Ascending aorta (tissue), 2 donors: ENCODE measurements at regions not wholly inside any gene's neighbourhood (a gene's known extent, or its start where the extent isn't known, plus 50 kb on each side); places are given as distances from the start of the nearest gene placed in this dataset.
A peak's percentile ranks its signal among the peaks of the same experiment; 100 is the strongest.

Source experiments
- DNase-seq, 2 donors: peaks; one replicate each; pipeline ENCODE4 v3.0.0-alpha.2; 2019; ENCODE audit warnings: low spot score in 2 of 2
- H3K27ac ChIP-seq, 2 donors: fragments of 200-600 bp; sonication (generic); one replicate each; pipeline ENCODE4 v1.5.1; 2016 to 2017; ENCODE audit warnings: mild to moderate bottlenecking in 1 of 2
- H3K27me3 ChIP-seq: fragments of 200-600 bp; sonication (generic); one replicate; pipeline ENCODE4 v1.5.1; 2017
- H3K36me3 ChIP-seq, 2 donors: fragments of 200-600 bp; sonication (generic); one replicate each; pipeline ENCODE4 v1.5.1; 2016
- H3K4me1 ChIP-seq, 2 donors: fragments of 200-600 bp; sonication (generic); one replicate each; pipeline ENCODE4 v1.5.1; 2016 to 2017; ENCODE audit warnings: mild to moderate bottlenecking in 1 of 2
- H3K4me3 ChIP-seq, 2 donors: fragments of 200-600 bp; sonication (generic); one replicate each; pipeline ENCODE4 v1.5.1; 2016 to 2017; ENCODE audit warnings: mild to moderate bottlenecking in 1 of 2
- H3K9me3 ChIP-seq, 2 donors: fragments of 200-600 bp; sonication (generic); one replicate each; pipeline ENCODE4 v1.5.1; 2016
- intact Hi-C: fragments of 100-400 bp; cut with DNase I; formaldehyde crosslinking; loops from one replicate; pipeline ENCODE4 v1.15.1; 2023
- TF ChIP-seq, protein P1 (sequence below), 3 experiments: fragments of 200-600 bp in 2 of 3; fragments of 450-650 bp in 1 of 3; sonication (generic) in 2 of 3; IDR thresholded peaks; one replicate each; pipeline ENCODE4 v1.5.1; 2016 to 2019; ENCODE audit warnings: antibody characterized with exemption in 3 of 3, mild to moderate bottlenecking in 1 of 3, moderate library complexity in 1 of 3

DNA sequence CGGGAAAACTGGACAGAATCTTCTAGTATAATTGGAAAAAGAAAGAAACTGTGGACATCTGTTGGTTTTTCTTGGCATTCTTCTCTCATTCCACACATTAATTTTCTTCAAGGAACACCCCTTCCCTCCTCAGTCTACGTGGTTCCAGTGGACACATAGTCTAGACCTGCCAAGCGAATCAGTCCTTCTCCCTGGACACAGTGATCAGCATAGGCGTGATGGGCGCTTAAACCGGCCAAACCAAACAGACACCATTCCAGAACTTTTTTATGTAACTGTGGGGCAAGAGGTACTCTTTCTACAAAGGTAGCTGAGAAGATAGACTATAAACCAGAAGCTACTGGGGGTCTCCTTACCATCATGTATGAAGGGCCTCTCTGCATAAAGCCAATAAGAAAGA is 121.8 kb upstream of the COX10 start:
- Histone ChIP-seq H3K27ac (peak overlapping the region in 1 of 2 donors; percentile 68), H3K27me3 (no peaks in the 10 kb centered on the region), H3K36me3 (no peaks in the 10 kb centered on the region), H3K4me3 (peak overlapping the region in 1 of 2 donors; percentile 15), H3K4me1 (peaks cover 0 to 2% of the 10 kb centered on the region in 2 donors), H3K9me3 (no peaks in the 10 kb centered on the region)
- intact Hi-C loops = no loop called here
- TF ChIP-seq, protein P1, sequence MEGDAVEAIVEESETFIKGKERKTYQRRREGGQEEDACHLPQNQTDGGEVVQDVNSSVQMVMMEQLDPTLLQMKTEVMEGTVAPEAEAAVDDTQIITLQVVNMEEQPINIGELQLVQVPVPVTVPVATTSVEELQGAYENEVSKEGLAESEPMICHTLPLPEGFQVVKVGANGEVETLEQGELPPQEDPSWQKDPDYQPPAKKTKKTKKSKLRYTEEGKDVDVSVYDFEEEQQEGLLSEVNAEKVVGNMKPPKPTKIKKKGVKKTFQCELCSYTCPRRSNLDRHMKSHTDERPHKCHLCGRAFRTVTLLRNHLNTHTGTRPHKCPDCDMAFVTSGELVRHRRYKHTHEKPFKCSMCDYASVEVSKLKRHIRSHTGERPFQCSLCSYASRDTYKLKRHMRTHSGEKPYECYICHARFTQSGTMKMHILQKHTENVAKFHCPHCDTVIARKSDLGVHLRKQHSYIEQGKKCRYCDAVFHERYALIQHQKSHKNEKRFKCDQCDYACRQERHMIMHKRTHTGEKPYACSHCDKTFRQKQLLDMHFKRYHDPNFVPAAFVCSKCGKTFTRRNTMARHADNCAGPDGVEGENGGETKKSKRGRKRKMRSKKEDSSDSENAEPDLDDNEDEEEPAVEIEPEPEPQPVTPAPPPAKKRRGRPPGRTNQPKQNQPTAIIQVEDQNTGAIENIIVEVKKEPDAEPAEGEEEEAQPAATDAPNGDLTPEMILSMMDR (IDR thresholded peaks at IDR 0.05) = no peak
- no peak for DNase-seq

- intact Hi-C loops = no loop called here
- TF ChIP-seq, protein P1 (IDR thresholded peaks at IDR 0.05) = no peak
- Histone ChIP-seq H3K27me3 (no peaks in the 10 kb centered on the region), H3K36me3 (no peaks in the 10 kb centered on the region), H3K4me1 (no peaks in the 10 kb centered on the region), H3K9me3 (no peaks in the 10 kb centered on the region), H3K4me3 (no peak overlapping the region), H3K27ac (no peak overlapping the region)
- no peak for DNase-seq
Observed at GRCh38 chr17:13952009-13952750, 117.1 kb upstream of the COX10 start.

DNA sequence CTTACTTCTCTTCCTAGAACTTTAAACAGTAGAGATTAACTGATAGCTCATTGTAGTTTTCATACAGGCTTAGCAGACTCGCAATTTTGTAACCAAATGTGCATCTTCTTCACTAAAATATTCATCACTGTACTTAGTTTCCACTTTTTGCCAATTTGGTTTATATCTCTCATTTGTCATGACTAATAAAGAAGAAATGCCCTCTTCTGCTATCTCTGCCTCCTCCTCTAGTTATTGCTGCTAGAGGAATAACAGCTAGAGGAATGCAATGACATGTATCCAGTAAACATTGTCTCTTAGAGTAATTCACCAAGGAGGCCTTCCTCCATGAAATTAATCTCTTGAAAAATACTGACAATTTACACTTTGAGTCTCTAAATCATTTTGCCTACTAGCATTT is 115.5 kb upstream of the COX10 start:
- H3K27ac ChIP-seq = no peak overlapping the region
- no peaks in the 10 kb centered on the region for H3K4me1 ChIP-seq
- intact Hi-C loops = no loop called here
- no peak for DNase-seq
- no peak overlapping the region for H3K4me3 ChIP-seq
- no peaks in the 10 kb centered on the region for H3K9me3 ChIP-seq
- H3K27me3 ChIP-seq = no peaks in the 10 kb centered on the region
- TF ChIP-seq, protein P1 (IDR thresholded peaks at IDR 0.05) = no peak
- no peaks in the 10 kb centered on the region for H3K36me3 ChIP-seq

DNA sequence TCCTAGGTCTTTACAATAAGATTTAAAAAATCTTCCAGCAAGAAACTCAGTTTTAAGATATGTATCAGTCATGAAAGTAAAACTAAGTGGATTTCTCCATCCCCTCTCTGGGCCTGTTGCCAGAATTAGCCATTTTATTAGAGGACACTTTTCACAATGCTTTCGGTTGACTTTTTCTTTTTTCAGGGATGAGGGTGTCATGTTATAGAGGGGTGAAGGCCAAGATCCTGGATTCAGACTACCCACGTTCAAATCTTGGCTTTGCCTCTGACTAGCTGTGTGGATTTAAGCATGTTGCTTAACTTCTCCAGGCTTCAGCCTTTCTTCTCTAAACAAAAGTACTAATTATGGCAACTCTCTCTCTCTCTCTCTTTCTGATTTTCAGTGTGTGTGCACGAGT is 111.7 kb upstream of the COX10 start:
- Histone ChIP-seq H3K4me3 (no peak overlapping the region), H3K27ac (no peak overlapping the region), H3K27me3 (no peaks in the 10 kb centered on the region), H3K36me3 (no peaks in the 10 kb centered on the region), H3K4me1 (no peaks in the 10 kb centered on the region), H3K9me3 (no peaks in the 10 kb centered on the region)
- TF ChIP-seq, protein P1 (IDR thresholded peaks at IDR 0.05) = no peak
- no peak for DNase-seq
- intact Hi-C loops = no loop called here

DNA sequence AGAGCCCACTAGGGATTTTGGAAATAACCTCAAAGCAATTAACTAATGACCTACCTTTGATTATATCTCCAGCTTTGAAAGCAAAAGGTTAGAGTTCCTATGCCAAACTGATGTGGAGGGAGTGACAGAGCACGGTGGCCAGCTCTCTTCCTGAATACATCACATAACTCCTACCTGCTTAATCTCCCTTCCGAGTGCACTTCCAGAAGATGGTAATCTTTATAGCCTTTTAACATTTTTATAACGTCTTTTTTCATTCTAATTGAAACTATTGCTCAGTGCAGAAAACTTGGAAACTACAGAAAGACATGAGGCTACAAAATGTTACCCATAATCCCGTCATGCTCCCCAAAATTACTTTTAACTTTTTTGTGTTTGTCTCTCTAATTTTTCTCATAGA is 110.5 kb upstream of the COX10 start:
- Histone ChIP-seq H3K4me3 (no peak overlapping the region), H3K36me3 (no peaks in the 10 kb centered on the region), H3K4me1 (no peaks in the 10 kb centered on the region), H3K27ac (no peak overlapping the region), H3K27me3 (no peaks in the 10 kb centered on the region), H3K9me3 (no peaks in the 10 kb centered on the region)
- intact Hi-C loops = no loop called here
- DNase-seq = no peak
- TF ChIP-seq, protein P1 (IDR thresholded peaks at IDR 0.05) = no peak

- H3K27ac ChIP-seq = no peak overlapping the region
- H3K27me3 ChIP-seq = no peaks in the 10 kb centered on the region
- DNase-seq = no peak
- no peak overlapping the region for H3K4me3 ChIP-seq
- TF ChIP-seq, protein P1 (IDR thresholded peaks at IDR 0.05) = no peak
- no peaks in the 10 kb centered on the region for H3K9me3 ChIP-seq
- no peaks in the 10 kb centered on the region for H3K4me1 ChIP-seq
- intact Hi-C loops = no loop called here
- no peaks in the 10 kb centered on the region for H3K36me3 ChIP-seq
Observed at GRCh38 chr17:13961265-13961664, 108.0 kb upstream of the COX10 start.
